ENCODE measurements at regions not wholly inside any gene's neighbourhood (a gene's known extent, or its start where the extent isn't known, plus 50 kb on each side); places are given as distances from the start of the nearest gene placed in this dataset.

- no peak for DNase-seq (ENCODE audit: low spot score)
Measured at GRCh38 chr5:34587355-34588241, 68.5 kb upstream of the RAI14 start.

GRCh38 chr5:34589832-34590231, 66.3 kb upstream of the RAI14 start:
- no peak for DNase-seq (ENCODE audit: low spot score)

DNA sequence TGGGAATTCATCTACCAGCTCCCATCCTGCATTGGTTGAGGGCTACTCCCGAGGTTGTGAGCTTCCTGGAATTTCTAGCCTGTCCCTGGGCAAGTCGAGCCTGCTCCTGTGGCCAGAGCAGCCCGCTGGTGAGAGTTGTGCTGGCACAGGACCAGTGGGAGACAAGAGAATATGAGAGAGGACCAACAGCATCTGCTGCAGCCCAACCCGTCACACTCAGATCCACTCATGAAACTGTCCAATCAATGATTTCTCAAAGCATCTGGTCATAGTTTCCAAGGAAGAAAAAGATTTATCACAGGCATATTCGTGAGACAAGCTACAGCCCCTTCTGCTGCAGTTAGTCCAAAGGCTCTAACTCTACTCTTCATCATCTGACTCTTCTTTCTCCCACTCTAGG, 64.4 kb upstream of the RAI14 start:
- no peak for DNase-seq (ENCODE audit: low spot score)

DNA sequence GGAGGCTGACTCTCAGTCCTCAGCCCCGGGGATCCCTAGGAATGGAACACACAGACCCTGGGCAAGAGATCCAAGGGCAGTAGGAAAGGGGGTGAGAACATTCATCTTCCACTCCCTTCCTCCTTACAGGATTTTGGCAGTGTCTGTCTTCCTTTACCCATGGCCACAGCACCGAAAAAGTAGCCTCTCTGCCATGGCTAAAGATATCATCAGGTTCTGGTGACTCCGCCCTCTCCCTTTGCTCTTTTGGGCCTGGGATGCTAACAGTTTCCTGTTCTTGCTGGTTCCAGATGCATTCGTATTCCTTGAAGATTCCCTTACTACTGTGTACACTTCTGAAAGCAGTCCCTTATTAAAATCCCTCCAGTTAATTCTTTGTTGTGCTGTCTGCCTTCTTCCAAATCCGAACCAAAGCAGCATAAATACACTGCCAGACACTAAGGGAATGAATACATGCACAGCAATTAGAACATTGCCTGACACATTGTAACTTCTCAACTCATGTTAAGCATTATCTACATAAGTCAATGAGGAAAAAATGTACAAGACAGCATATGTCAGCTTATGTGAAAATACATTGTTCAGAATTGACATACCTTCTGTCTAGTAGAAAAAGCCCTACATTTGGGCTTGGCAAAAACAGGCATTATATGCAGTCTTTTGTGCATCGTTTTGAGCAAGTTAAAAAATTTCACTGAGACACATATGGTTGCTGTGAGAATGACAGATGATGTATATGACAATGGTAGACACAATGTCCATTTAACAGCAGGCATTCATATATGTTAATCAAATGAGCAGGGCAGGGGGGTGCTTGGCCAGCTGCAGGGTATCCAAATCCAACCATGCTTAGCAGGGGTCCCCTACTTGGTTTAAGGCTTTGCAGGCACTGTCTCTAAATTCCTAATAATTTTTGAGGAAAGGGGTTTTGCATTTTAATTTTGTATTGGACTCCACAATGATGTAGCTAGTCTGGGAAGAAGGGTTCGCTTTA, 58.8 kb upstream of the RAI14 start:
- DNase-seq (ENCODE audit: low spot score), result peak; percentile 7

DNA sequence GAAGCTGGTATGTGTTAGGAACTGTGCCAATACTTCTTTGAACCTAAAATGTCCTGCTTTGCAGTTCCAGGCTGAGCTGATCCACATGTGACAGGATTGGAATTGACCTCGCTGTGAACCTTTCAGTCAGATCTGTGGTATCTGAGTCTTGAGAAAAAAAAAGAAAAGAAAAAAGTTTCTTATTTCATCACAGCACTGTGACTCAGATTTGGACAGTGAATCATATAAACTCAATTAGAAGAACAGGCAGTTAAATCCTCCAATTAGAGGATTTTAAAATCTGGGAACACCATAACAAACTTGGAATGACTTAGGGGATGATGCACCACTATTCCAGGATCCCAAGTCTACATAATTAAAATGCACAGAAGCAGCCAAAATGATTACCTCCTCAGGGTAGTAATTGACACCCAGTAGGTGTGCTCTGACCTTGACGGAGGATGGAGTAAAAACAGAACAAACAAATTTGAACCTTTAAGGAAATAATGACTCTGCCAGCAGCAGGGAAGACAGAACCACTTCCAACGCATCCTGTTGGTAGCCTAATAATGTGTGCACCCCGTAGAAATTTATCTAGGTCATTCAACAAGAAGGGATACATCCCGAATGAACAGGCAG, 57.8 kb upstream of the RAI14 start:
- DNase-seq (ENCODE audit: low spot score), result peak; percentile 13

- DNase-seq (ENCODE audit: low spot score), result no peak
Measured at GRCh38 chr5:34599471-34600117, 56.5 kb upstream of the RAI14 start.

- DNase-seq (ENCODE audit: low spot score), result no peak
Measured at GRCh38 chr5:34600118-34600493, 56.0 kb upstream of the RAI14 start.

DNA sequence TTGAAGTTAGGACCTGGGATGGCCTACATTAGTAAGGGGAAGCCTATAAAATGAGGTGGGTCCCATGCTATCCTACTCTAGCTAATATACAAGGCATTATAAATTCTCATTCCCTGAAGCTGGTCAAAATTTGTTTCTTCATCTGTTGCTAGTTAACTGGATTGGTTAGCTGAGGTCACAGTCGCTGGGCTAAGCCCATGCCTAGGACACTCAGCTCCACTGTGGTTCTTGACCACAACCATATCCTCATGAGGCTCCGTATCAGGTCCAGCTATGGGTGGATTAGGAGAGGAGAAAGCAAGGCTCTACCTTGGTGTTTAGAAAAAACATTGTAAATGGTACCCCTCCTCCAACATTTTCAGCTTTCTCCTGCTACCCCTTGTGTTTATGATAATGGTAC, 52.8 kb upstream of the RAI14 start:
- no peak for DNase-seq (ENCODE audit: low spot score)

- DNase-seq (ENCODE audit: low spot score), result no peak
Measured at GRCh38 chr5:34604119-34604675, 51.9 kb upstream of the RAI14 start.

DNA sequence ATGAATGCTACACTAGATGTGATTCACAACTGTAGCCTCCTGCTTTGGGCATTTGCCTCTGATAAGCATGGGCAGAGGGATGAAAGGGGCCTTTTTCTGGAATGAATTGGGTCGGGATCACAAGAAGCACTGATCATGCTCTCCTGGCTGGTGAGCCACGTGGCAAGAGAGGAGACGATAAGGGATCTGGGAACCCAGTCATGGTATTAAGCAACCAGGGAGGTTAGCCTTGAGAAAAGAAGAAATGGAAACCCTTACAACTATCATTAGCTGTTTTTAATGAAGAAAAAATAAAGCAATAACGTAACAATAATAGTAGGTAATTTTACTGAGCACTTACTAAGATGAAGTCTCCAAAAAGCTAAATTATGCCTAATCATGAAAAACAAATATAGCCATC, 50.0 kb upstream of the RAI14 start:
- DNase-seq (ENCODE audit: low spot score), result no peak

All from Ammon's horn (tissue), 1 donor.